ENCODE measurements at regions not wholly inside any gene's neighbourhood (a gene's known extent, or its start where the extent isn't known, plus 50 kb on each side); places are given as distances from the start of the nearest gene placed in this dataset.

- intact Hi-C loops (cut with DNase I): no loop called here
- Histone ChIP-seq H3K4me3 (no peak overlapping the region), H3K27me3 (no peaks in the 10 kb centered on the region), H3K36me3 (no peaks in the 10 kb centered on the region), H3K9me3 (no peaks in the 10 kb centered on the region), H3K4me1 (no peaks in the 10 kb centered on the region), H3K27ac (no peak overlapping the region)
- ATAC-seq (no peak), DNase-seq (no peak)
- TF ChIP-seq POLR2A (IDR thresholded peaks at IDR 0.05) (no peak), CTCF (IDR thresholded peaks at IDR 0.05) (no peak)
- 58% methylated on average over 1 of the region's 1 CpG for WGBS (ENCODE audit: insufficient coverage, low coverage, low lambda C conversion rate, missing lambda C conversion rate)
Observed at GRCh38 chr4:45846016-45846415, 277.8 kb downstream of the GABRG1 start.

- ATAC-seq: no peak
- Histone ChIP-seq H3K36me3 (no peaks in the 10 kb centered on the region), H3K9me3 (no peaks in the 10 kb centered on the region), H3K27me3 (no peaks in the 10 kb centered on the region), H3K27ac (no peak overlapping the region), H3K4me1 (no peaks in the 10 kb centered on the region), H3K4me3 (no peak overlapping the region)
- WGBS (ENCODE audit: insufficient coverage, low coverage, low lambda C conversion rate, missing lambda C conversion rate): 41% methylated on average over 2 of the region's 2 CpGs
- intact Hi-C loops (cut with DNase I): no loop called here
- DNase-seq: no peak
- TF ChIP-seq POLR2A (IDR thresholded peaks at IDR 0.05) (no peak), CTCF (IDR thresholded peaks at IDR 0.05) (no peak)
Observed at GRCh38 chr4:45841791-45842190, 282.1 kb downstream of the GABRG1 start.

GRCh38 chr4:45831692-45832091, 292.2 kb downstream of the GABRG1 start:
- H3K27ac ChIP-seq: no peak overlapping the region
- no peaks in the 10 kb centered on the region for H3K4me1 ChIP-seq
- H3K36me3 ChIP-seq: no peaks in the 10 kb centered on the region
- H3K9me3 ChIP-seq: no peaks in the 10 kb centered on the region
- no peak overlapping the region for H3K4me3 ChIP-seq
- 57% methylated on average over 2 of the region's 2 CpGs for WGBS (ENCODE audit: insufficient coverage, low coverage, low lambda C conversion rate, missing lambda C conversion rate)
- TF ChIP-seq POLR2A (IDR thresholded peaks at IDR 0.05): no peak
- TF ChIP-seq CTCF (IDR thresholded peaks at IDR 0.05): no peak
- no peaks in the 10 kb centered on the region for H3K27me3 ChIP-seq
- intact Hi-C loops (cut with DNase I): no loop called here
- ATAC-seq (no peak), DNase-seq (no peak)

- intact Hi-C loops (cut with DNase I): no loop called here
- Histone ChIP-seq H3K27me3 (no peaks in the 10 kb centered on the region), H3K9me3 (no peaks in the 10 kb centered on the region), H3K4me1 (no peaks in the 10 kb centered on the region), H3K36me3 (no peaks in the 10 kb centered on the region), H3K4me3 (no peak overlapping the region), H3K27ac (no peak overlapping the region)
- no peak for DNase-seq
- no peak for ATAC-seq
- TF ChIP-seq POLR2A (IDR thresholded peaks at IDR 0.05) (no peak), CTCF (IDR thresholded peaks at IDR 0.05) (no peak)
- WGBS (ENCODE audit: insufficient coverage, low coverage, low lambda C conversion rate, missing lambda C conversion rate): 50% methylated on average over 2 of the region's 2 CpGs
Observed at GRCh38 chr4:45803994-45804393, 319.9 kb downstream of the GABRG1 start.

- no peaks in the 10 kb centered on the region for H3K36me3 ChIP-seq
- no peak overlapping the region for H3K27ac ChIP-seq
- no peaks in the 10 kb centered on the region for H3K27me3 ChIP-seq
- ATAC-seq: no peak
- no peaks in the 10 kb centered on the region for H3K9me3 ChIP-seq
- H3K4me3 ChIP-seq: no peak overlapping the region
- no peak for TF ChIP-seq CTCF (IDR thresholded peaks at IDR 0.05)
- TF ChIP-seq POLR2A (IDR thresholded peaks at IDR 0.05): no peak
- no peaks in the 10 kb centered on the region for H3K4me1 ChIP-seq
- intact Hi-C loops (cut with DNase I): no loop called here
- DNase-seq: no peak
- WGBS (ENCODE audit: insufficient coverage, low coverage, low lambda C conversion rate, missing lambda C conversion rate): 41% methylated on average over 6 of the region's 6 CpGs
Observed at GRCh38 chr4:45795135-45795534, 328.7 kb downstream of the GABRG1 start.

All from right lobe of liver (tissue), 6 donors.